CD14-positive monocyte (primary cell): ENCODE measurements at regions not wholly inside any gene's neighbourhood (a gene's known extent, or its start where the extent isn't known, plus 50 kb on each side); places are given as distances from the start of the nearest gene placed in this dataset.

Source experiments
- DNase-seq, 3 donors: peaks; one replicate each; pipeline ENCODE4 v3.0.0-alpha.2; 2011 to 2022
- H2AFZ ChIP-seq: 2 replicates; pipeline ENCODE4 v1.6.0; 2012; ENCODE audit warnings: mild to moderate bottlenecking, low read depth, low read length, inconsistent platforms; ENCODE audit not compliant: insufficient read depth, poor library complexity, severe bottlenecking
- H3K27ac ChIP-seq, 2 donors: 1 replicate in 1 of 2; 2 replicates in 1 of 2; pipeline ENCODE4 v1.5.1; 2012 to 2013; ENCODE audit warnings: low read length in 2 of 2, control low read depth in 1 of 2, inconsistent platforms in 1 of 2, low read depth in 1 of 2, mild to moderate bottlenecking in 1 of 2
- H3K27me3 ChIP-seq, 2 donors: one replicate each; pipeline versions ENCODE4 v1.6.0 to v1.6.1; 2011 to 2013; ENCODE audit warnings: low read length in 2 of 2; ENCODE audit not compliant: control insufficient read depth in 2 of 2, insufficient read depth in 2 of 2
- H3K36me3 ChIP-seq, 2 donors: replicated peaks in 1 of 2; 1 replicate in 1 of 2; 2 replicates in 1 of 2; pipeline versions ENCODE4 v1.5.1 to v1.6.1; 2012 to 2013; ENCODE audit warnings: low read length in 2 of 2, control low read depth in 1 of 2, inconsistent platforms in 1 of 2, mild to moderate bottlenecking in 1 of 2; ENCODE audit not compliant: insufficient read depth in 2 of 2, control insufficient read depth in 1 of 2
- H3K4me1 ChIP-seq, 2 donors: 1 replicate in 1 of 2; 2 replicates in 1 of 2; pipeline versions ENCODE4 v1.5.1 to v1.6.1; 2012 to 2013; ENCODE audit warnings: low read length in 2 of 2, control low read depth in 1 of 2, inconsistent platforms in 1 of 2, mild to moderate bottlenecking in 1 of 2, moderate library complexity in 1 of 2; ENCODE audit not compliant: insufficient read depth in 2 of 2, control insufficient read depth in 1 of 2
- H3K4me2 ChIP-seq: replicated peaks from 2 replicates; pipeline ENCODE3; 2012; ENCODE audit warnings: low read length, moderate library complexity, mild to moderate bottlenecking; ENCODE audit not compliant: poor library complexity, severe bottlenecking; ENCODE audit errors: extremely low read depth
- H3K4me3 ChIP-seq, 3 experiments: fragments of 200-600 bp in 1 of 3; sonication (generic) in 1 of 3; replicated peaks in 1 of 3; 1 replicate in 2 of 3; 2 replicates in 1 of 3; pipeline ENCODE4 v1.5.1; 2011 to 2013; ENCODE audit warnings: low read length in 3 of 3, mild to moderate bottlenecking in 3 of 3, control low read depth in 2 of 3, low read depth in 2 of 3, inconsistent platforms in 1 of 3, moderate library complexity in 1 of 3
- H3K79me2 ChIP-seq: 2 replicates; pipeline ENCODE4 v1.6.0; 2012; ENCODE audit warnings: mild to moderate bottlenecking, control low read depth, inconsistent platforms, low read length, moderate library complexity; ENCODE audit not compliant: insufficient read depth
- H3K9ac ChIP-seq: 2 replicates; pipeline ENCODE4 v1.6.0; 2017; ENCODE audit warnings: low read length, mild to moderate bottlenecking; ENCODE audit not compliant: insufficient read depth, poor library complexity, severe bottlenecking
- H3K9me3 ChIP-seq, 2 donors: replicated peaks in 1 of 2; 1 replicate in 1 of 2; 2 replicates in 1 of 2; pipeline versions ENCODE4 v1.5.1 to v1.6.1; 2012 to 2013; ENCODE audit warnings: low read length in 2 of 2, control low read depth in 1 of 2; ENCODE audit not compliant: control insufficient read depth in 1 of 2, insufficient read depth in 1 of 2
- H4K20me1 ChIP-seq: 2 replicates; pipeline ENCODE4 v1.6.0; 2012; ENCODE audit warnings: mild to moderate bottlenecking, low read length, control low read depth, moderate library complexity; ENCODE audit not compliant: insufficient read depth
- H3K27ac Mint-ChIP-seq, 7 donors: one replicate each; pipeline ENCODE4 v1.8.0; 2020; ENCODE audit warnings: mild to moderate bottlenecking in 7 of 7, mixed read lengths in 7 of 7, moderate library complexity in 6 of 7, inconsistent platforms in 2 of 7
- H3K27me3 Mint-ChIP-seq, 3 donors: one replicate each; pipeline ENCODE4 v1.8.0; 2021 to 2022; ENCODE audit warnings: low read depth in 3 of 3, mild to moderate bottlenecking in 3 of 3, mixed read lengths in 3 of 3, moderate library complexity in 3 of 3, inconsistent platforms in 1 of 3
- H3K36me3 Mint-ChIP-seq, 2 donors: one replicate each; pipeline ENCODE4 v1.8.0; 2020; ENCODE audit warnings: mixed read lengths in 2 of 2, inconsistent platforms in 1 of 2, mild to moderate bottlenecking in 1 of 2
- H3K4me1 Mint-ChIP-seq: one replicate; pipeline ENCODE4 v1.8.0; 2020; ENCODE audit warnings: mild to moderate bottlenecking, mixed read lengths
- H3K4me3 Mint-ChIP-seq, 2 donors: one replicate each; pipeline ENCODE4 v1.8.0; 2020; ENCODE audit warnings: mild to moderate bottlenecking in 2 of 2, mixed read lengths in 2 of 2, moderate library complexity in 1 of 2
- H3K9me3 Mint-ChIP-seq, 7 donors: one replicate each; pipeline ENCODE4 v1.8.0; 2020 to 2022; ENCODE audit warnings: mixed read lengths in 7 of 7, mild to moderate bottlenecking in 6 of 7, moderate library complexity in 6 of 7, inconsistent platforms in 2 of 7
- WGBS: methylation state at CpG from one replicate; pipeline ENCODE4 v1.1.5; 2013; ENCODE audit warnings: missing lambda C conversion rate; ENCODE audit not compliant: insufficient coverage; 5-methylcytosine and 5-hydroxymethylcytosine counted together
- intact Hi-C, 2 donors: fragments of 100-400 bp; cut with micrococcal nuclease; formaldehyde crosslinking; loops; one replicate each; pipeline versions ENCODE4 v1.15.0 to v1.15.1; 2023
- TF ChIP-seq, protein P1 (sequence below): fragments of 200-600 bp; IDR thresholded peaks from one replicate; pipeline ENCODE4 v1.8.0; 2022; ENCODE audit warnings: antibody characterized with exemption, mild to moderate bottlenecking

- H3K27me3 ChIP-seq = no peaks in the 10 kb centered on the region
- Mint-ChIP-seq H3K9me3 (peaks cover 0 to 1% (median 0%) of the 10 kb centered on the region in 7 donors), H3K27ac (peak overlapping the region in 3 of 7 donors; percentile 3 to 37 (median 14)), H3K4me1 (peaks cover 62% of the 10 kb centered on the region), H3K27me3 (no peaks in the 10 kb centered on the region), H3K36me3 (peaks cover 0 to 3% of the 10 kb centered on the region in 2 donors), H3K4me3 (no peak overlapping the region)
- intact Hi-C loops = no loop called here
- H3K9me3 ChIP-seq = no peaks in the 10 kb centered on the region
- no peak overlapping the region for H3K27ac ChIP-seq
- no peaks in the 10 kb centered on the region for H4K20me1 ChIP-seq
- no peaks in the 10 kb centered on the region for H3K79me2 ChIP-seq
- H3K4me2 ChIP-seq = no peak overlapping the region
- no peaks in the 10 kb centered on the region for H3K36me3 ChIP-seq
- peaks cover 64 to 66% of the 10 kb centered on the region in 2 donors for H3K4me1 ChIP-seq
- DNase-seq = no peak
- H3K4me3 ChIP-seq = no peak overlapping the region
- H2AFZ ChIP-seq = no peak overlapping the region
- WGBS = 91% methylated on average over 3 of the region's 3 CpGs
- TF ChIP-seq, protein P1, sequence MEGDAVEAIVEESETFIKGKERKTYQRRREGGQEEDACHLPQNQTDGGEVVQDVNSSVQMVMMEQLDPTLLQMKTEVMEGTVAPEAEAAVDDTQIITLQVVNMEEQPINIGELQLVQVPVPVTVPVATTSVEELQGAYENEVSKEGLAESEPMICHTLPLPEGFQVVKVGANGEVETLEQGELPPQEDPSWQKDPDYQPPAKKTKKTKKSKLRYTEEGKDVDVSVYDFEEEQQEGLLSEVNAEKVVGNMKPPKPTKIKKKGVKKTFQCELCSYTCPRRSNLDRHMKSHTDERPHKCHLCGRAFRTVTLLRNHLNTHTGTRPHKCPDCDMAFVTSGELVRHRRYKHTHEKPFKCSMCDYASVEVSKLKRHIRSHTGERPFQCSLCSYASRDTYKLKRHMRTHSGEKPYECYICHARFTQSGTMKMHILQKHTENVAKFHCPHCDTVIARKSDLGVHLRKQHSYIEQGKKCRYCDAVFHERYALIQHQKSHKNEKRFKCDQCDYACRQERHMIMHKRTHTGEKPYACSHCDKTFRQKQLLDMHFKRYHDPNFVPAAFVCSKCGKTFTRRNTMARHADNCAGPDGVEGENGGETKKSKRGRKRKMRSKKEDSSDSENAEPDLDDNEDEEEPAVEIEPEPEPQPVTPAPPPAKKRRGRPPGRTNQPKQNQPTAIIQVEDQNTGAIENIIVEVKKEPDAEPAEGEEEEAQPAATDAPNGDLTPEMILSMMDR = no peak
- H3K9ac ChIP-seq = no peak overlapping the region
Measured at GRCh38 chr11:86147004-86147403, 78.1 kb upstream of the PICALM start.

- WGBS = 100% methylated on average over 4 of the region's 5 CpGs
- no peak for DNase-seq
- no peaks in the 10 kb centered on the region for H3K36me3 ChIP-seq
- TF ChIP-seq, protein P1 = no peak
- no peak overlapping the region for H3K9ac ChIP-seq
- no peaks in the 10 kb centered on the region for H4K20me1 ChIP-seq
- H3K4me3 ChIP-seq = no peak overlapping the region
- Mint-ChIP-seq H3K4me1 (peaks cover 62% of the 10 kb centered on the region), H3K9me3 (peaks cover 0 to 1% (median 0%) of the 10 kb centered on the region in 7 donors), H3K4me3 (no peak overlapping the region), H3K27me3 (no peaks in the 10 kb centered on the region), H3K27ac (peak overlapping the region in 6 of 7 donors; percentile 21 to 98 (median 94)), H3K36me3 (peaks cover 2 to 6% of the 10 kb centered on the region in 2 donors)
- H3K4me1 ChIP-seq = peaks cover 64 to 66% of the 10 kb centered on the region in 2 donors
- H3K79me2 ChIP-seq = peaks cover 4% of the 10 kb centered on the region
- intact Hi-C loops = no loop called here
- H3K27ac ChIP-seq = peak overlapping the region in 1 of 2 donors; percentile 93
- H3K4me2 ChIP-seq = no peak overlapping the region
- H3K9me3 ChIP-seq = no peaks in the 10 kb centered on the region
- H2AFZ ChIP-seq = no peak overlapping the region
- no peaks in the 10 kb centered on the region for H3K27me3 ChIP-seq
Measured at GRCh38 chr11:86145439-86146156, 76.7 kb upstream of the PICALM start.
